GM23248 (cell line): ENCODE measurements at regions not wholly inside any gene's neighbourhood (a gene's known extent, or its start where the extent isn't known, plus 50 kb on each side); places are given as distances from the start of the nearest gene placed in this dataset.

ENCODE experiments used
- EZH2 ChIP-seq: fragments of 200-600 bp; sonication (generic); IDR thresholded peaks from 2 replicates; pipeline ENCODE4 v1.6.1; 2018; ENCODE audit warnings: antibody characterized with exemption, mild to moderate bottlenecking; ENCODE audit not compliant: insufficient read depth, poor library complexity, severe bottlenecking
- EZH2phosphoT487 ChIP-seq: fragments of 200-600 bp; sonication (generic); IDR thresholded peaks from 2 replicates; pipeline ENCODE4 v1.6.1; 2018; ENCODE audit warnings: antibody characterized with exemption, moderate library complexity, mild to moderate bottlenecking, low read depth; ENCODE audit not compliant: insufficient read depth

DNA sequence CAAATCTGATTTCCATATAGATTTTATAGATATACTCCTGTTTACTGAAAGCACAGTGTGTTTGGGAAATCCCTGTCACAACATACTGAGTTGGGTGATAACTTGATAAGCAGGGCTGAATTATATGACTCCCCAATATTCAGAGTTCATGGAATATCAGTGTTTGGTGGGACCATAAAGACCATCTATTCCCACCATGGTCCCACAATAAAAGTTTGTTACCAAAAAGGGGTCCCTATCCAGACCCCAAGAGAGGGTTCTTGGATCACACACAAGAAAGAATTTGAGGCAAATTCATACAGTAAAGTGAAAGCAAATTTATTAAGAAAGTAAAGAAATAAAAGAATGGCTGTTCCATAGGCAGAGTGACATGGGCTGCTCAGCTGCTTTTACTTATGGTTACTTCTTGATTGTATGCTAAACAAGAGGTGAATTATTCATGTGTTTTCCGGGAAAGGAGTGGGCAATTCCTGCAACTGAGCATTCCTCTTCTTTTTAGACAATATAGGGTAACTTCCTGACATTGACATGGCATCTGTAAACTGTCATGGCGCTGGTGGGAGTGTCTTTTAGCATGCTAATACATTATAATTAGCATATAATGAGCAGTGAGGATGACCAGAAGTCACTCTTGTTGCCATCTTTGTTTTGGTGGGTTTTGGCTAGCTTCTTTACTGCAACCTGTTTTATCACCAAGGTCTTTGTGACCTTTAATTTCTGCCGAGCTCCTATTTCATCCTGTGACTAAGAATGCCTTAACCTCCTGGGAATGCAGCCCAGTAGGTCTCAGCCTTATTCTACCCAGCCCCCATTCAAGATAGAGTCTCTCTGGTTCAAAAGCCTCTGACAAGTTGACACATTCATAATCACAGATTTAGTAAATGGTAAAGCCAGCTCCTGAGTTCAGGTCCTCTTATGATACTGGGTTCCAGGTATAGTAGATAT lies 240.6 kb upstream of the PDGFD start:
- TF ChIP-seq EZH2phosphoT487 (no peak), EZH2 (no peak)
